B cell (primary cell): ENCODE measurements at regions not wholly inside any gene's neighbourhood (a gene's known extent, or its start where the extent isn't known, plus 50 kb on each side); places are given as distances from the start of the nearest gene placed in this dataset.

Experiments used
- ATAC-seq: fragments of 200-7000 bp; cut with Tn5 transposase; one replicate; pipeline ENCODE4 v1.10.0; 2021; ENCODE audit warnings: low read depth, mild to moderate bottlenecking, moderate number of reproducible peaks, moderate library complexity
- CTCF ChIA-PET: fragments of 350-600 bp; sonication (Branson Sonifier 250); formaldehyde crosslinking; loops from one replicate; lab custom pipeline; 2021; ENCODE audit warnings: antibody characterized with exemption, inconsistent platforms; lab: Charles Lee
- POLR2A ChIA-PET: fragments of 350-600 bp; sonication (Branson Sonifier 250); formaldehyde crosslinking; loops from one replicate; lab custom pipeline; 2021; ENCODE audit warnings: antibody characterized with exemption; lab: Charles Lee
- DNase-seq: peaks from one replicate; pipeline ENCODE4 v3.0.0; 2013
- H2AFZ ChIP-seq: 2 replicates; pipeline ENCODE4 v1.6.1; 2012; ENCODE audit warnings: mild to moderate bottlenecking, low read depth, low read length; ENCODE audit not compliant: insufficient read depth, poor library complexity, severe bottlenecking
- H3K27ac ChIP-seq, 2 donors: 1 replicate in 1 of 2; 2 replicates in 1 of 2; pipeline ENCODE4 v1.5.1; 2012 to 2013; ENCODE audit warnings: low read length in 2 of 2, mild to moderate bottlenecking in 2 of 2, moderate library complexity in 1 of 2
- H3K27me3 ChIP-seq, 4 experiments: fragments of 200-600 bp in 1 of 4; sonication (generic) in 1 of 4; replicated peaks in 1 of 4; 1 replicate in 2 of 4; 2 replicates in 2 of 4; pipeline versions ENCODE4 v1.6.1 to v1.7.0; 2013 to 2016; ENCODE audit warnings: low read length in 3 of 4, mild to moderate bottlenecking in 2 of 4, mixed read lengths in 1 of 4, moderate library complexity in 1 of 4; ENCODE audit not compliant: insufficient read depth in 4 of 4, control insufficient read depth in 3 of 4; ENCODE audit errors: control extremely low read depth in 1 of 4
- H3K36me3 ChIP-seq, 2 experiments: replicated peaks in 1 of 2; 1 replicate in 1 of 2; 2 replicates in 1 of 2; pipeline versions ENCODE4 v1.6.1 to v1.7.1; 2013; ENCODE audit warnings: low read length in 1 of 2; ENCODE audit not compliant: insufficient read depth in 2 of 2, control insufficient read depth in 1 of 2; ENCODE audit errors: control extremely low read depth in 1 of 2, extremely low read depth in 1 of 2
- H3K4me1 ChIP-seq, 2 donors: fragments of 200-600 bp in 1 of 2; sonication (generic) in 1 of 2; 1 replicate in 1 of 2; 2 replicates in 1 of 2; pipeline versions ENCODE4 v1.5.1 to v1.6.1; 2013 to 2017; ENCODE audit warnings: low read length in 2 of 2; ENCODE audit not compliant: control insufficient read depth in 2 of 2, insufficient read depth in 2 of 2
- H3K4me2 ChIP-seq: replicated peaks from 2 replicates; pipeline ENCODE3; 2012; ENCODE audit warnings: mild to moderate bottlenecking, low read depth, low read length; ENCODE audit not compliant: poor library complexity, severe bottlenecking
- H3K4me3 ChIP-seq, 5 experiments: fragments of 200-600 bp in 1 of 5; sonication (generic) in 1 of 5; 1 replicate in 3 of 5; 2 replicates in 2 of 5; pipeline versions ENCODE4 v1.5.1 to v1.7.0; 2011 to 2016; ENCODE audit warnings: low read length in 4 of 5, mild to moderate bottlenecking in 4 of 5, low read depth in 2 of 5, control low read depth in 1 of 5, moderate library complexity in 1 of 5; ENCODE audit not compliant: insufficient read depth in 1 of 5; ENCODE audit errors: control extremely low read depth in 1 of 5, extremely low read depth in 1 of 5
- H3K79me2 ChIP-seq: fragments of 200-600 bp; sonication (generic); one replicate; pipeline ENCODE4 v1.6.0; 2016; ENCODE audit warnings: low read length; ENCODE audit not compliant: control insufficient read depth, insufficient read depth
- H3K9ac ChIP-seq: fragments of 200-600 bp; sonication (generic); 2 replicates; pipeline ENCODE4 v1.6.1; 2017; ENCODE audit warnings: mild to moderate bottlenecking, low read length, moderate library complexity
- H3K9me3 ChIP-seq, 3 donors: one replicate each; pipeline versions ENCODE4 v1.6.1 to v1.7.1; 2013; ENCODE audit warnings: low read length in 2 of 3; ENCODE audit not compliant: control insufficient read depth in 2 of 3, insufficient read depth in 1 of 3; ENCODE audit errors: control extremely low read depth in 1 of 3
- H4K20me1 ChIP-seq: 2 replicates; pipeline ENCODE4 v1.6.0; 2012; ENCODE audit warnings: mild to moderate bottlenecking, low read length; ENCODE audit not compliant: insufficient read depth, control insufficient read depth, poor library complexity, severe bottlenecking
- H3K27ac Mint-ChIP-seq: one replicate; pipeline ENCODE4 v1.8.0; 2021; ENCODE audit warnings: mixed read lengths
- H3K27me3 Mint-ChIP-seq: one replicate; pipeline ENCODE4 v1.8.0; 2021; ENCODE audit warnings: mixed read lengths
- H3K4me1 Mint-ChIP-seq: one replicate; pipeline ENCODE4 v1.8.0; 2021; ENCODE audit warnings: mixed read lengths
- H3K4me3 Mint-ChIP-seq: one replicate; pipeline ENCODE4 v1.8.0; 2021; ENCODE audit warnings: mixed read lengths
- H3K9me3 Mint-ChIP-seq: one replicate; pipeline ENCODE4 v1.8.0; 2022; ENCODE audit warnings: mixed read lengths; ENCODE audit not compliant: insufficient read depth
- CTCF ChIP-seq: fragments of 200-600 bp; IDR thresholded peaks from one replicate; pipeline ENCODE4 v1.8.0; 2022; ENCODE audit warnings: antibody characterized with exemption, mild to moderate bottlenecking
- EZH2 ChIP-seq: IDR thresholded peaks from 2 replicates; pipeline ENCODE4 v1.6.1; 2012; ENCODE audit warnings: borderline replicate concordance, low read depth, mild to moderate bottlenecking, moderate library complexity, low read length; ENCODE audit not compliant: insufficient read depth, poor library complexity, severe bottlenecking
- WGBS: methylation state at CpG from one replicate; pipeline ENCODE4 v1.1.5; 2013; ENCODE audit warnings: missing lambda C conversion rate; ENCODE audit not compliant: insufficient coverage; 5-methylcytosine and 5-hydroxymethylcytosine counted together
- intact Hi-C: fragments of 100-400 bp; cut with micrococcal nuclease; formaldehyde crosslinking; loops from one replicate; pipeline ENCODE4 v1.10.0; 2022

- Mint-ChIP-seq H3K9me3 (no peaks in the 10 kb centered on the region), H3K4me3 (no peak overlapping the region), H3K27ac (no peak overlapping the region), H3K4me1 (no peaks in the 10 kb centered on the region), H3K27me3 (no peaks in the 10 kb centered on the region)
- H3K27ac ChIP-seq = no peak overlapping the region
- H3K4me3 ChIP-seq = no peak overlapping the region
- H3K9ac ChIP-seq = no peak overlapping the region
- ChIA-PET POLR2A (no interaction called here), CTCF (no interaction called here)
- ATAC-seq (no peak), DNase-seq (no peak)
- H4K20me1 ChIP-seq = no peaks in the 10 kb centered on the region
- H3K4me1 ChIP-seq = no peaks in the 10 kb centered on the region
- H3K79me2 ChIP-seq = no peaks in the 10 kb centered on the region
- H3K4me2 ChIP-seq = no peak overlapping the region
- no peak for TF ChIP-seq EZH2
- TF ChIP-seq CTCF = no peak
- H2AFZ ChIP-seq = no peak overlapping the region
- H3K9me3 ChIP-seq = peaks cover 0 to 20% (median 0%) of the 10 kb centered on the region in 3 donors
- H3K27me3 ChIP-seq = no peaks in the 10 kb centered on the region
- intact Hi-C loops = no loop called here
- H3K36me3 ChIP-seq = no peaks in the 10 kb centered on the region
- WGBS = 96% methylated on average over 10 of the region's 16 CpGs
Measured at GRCh38 chr19:32165750-32166149, 179.7 kb upstream of the ZNF507 start.

- Histone ChIP-seq H3K4me1 (no peaks in the 10 kb centered on the region), H3K79me2 (no peaks in the 10 kb centered on the region), H3K9me3 (peaks cover 0 to 20% (median 0%) of the 10 kb centered on the region in 3 donors), H3K36me3 (no peaks in the 10 kb centered on the region), H3K4me3 (no peak overlapping the region), H3K27ac (no peak overlapping the region), H3K4me2 (no peak overlapping the region), H4K20me1 (no peaks in the 10 kb centered on the region), H2AFZ (no peak overlapping the region), H3K9ac (no peak overlapping the region), H3K27me3 (no peaks in the 10 kb centered on the region)
- ChIA-PET POLR2A (no interaction called here), CTCF (no interaction called here)
- ATAC-seq (no peak), DNase-seq (no peak)
- no peaks in the 10 kb centered on the region for H3K27me3 Mint-ChIP-seq
- no peaks in the 10 kb centered on the region for H3K9me3 Mint-ChIP-seq
- TF ChIP-seq EZH2 (no peak), CTCF (no peak)
- H3K27ac Mint-ChIP-seq = no peak overlapping the region
- intact Hi-C loops = no loop called here
- no peak overlapping the region for H3K4me3 Mint-ChIP-seq
- H3K4me1 Mint-ChIP-seq = no peaks in the 10 kb centered on the region
- WGBS = 73% methylated on average over 4 of the region's 9 CpGs
Measured at GRCh38 chr19:32166238-32166637, 179.2 kb upstream of the ZNF507 start.
